ENCODE measurements at regions not wholly inside any gene's neighbourhood (a gene's known extent, or its start where the extent isn't known, plus 50 kb on each side); places are given as distances from the start of the nearest gene placed in this dataset.
A peak's percentile ranks its signal among the peaks of the same experiment; 100 is the strongest.

- in situ Hi-C loops (cut with MboI; ENCODE audit: low sequenced_read_pairs, unreplicated experiment) = no loop called here
- no peak for TF ChIP-seq CTCF (IDR thresholded peaks at IDR 0.05; ENCODE audit: borderline replicate concordance, control extremely low read depth, extremely low read depth, insufficient read depth, missing control alignments)
- DNase-seq (ENCODE audit: low spot score) = peak; percentile 85
Observed at GRCh38 chr2:74079522-74080341, 68.0 kb downstream of the BOLA3 start.

DNA sequence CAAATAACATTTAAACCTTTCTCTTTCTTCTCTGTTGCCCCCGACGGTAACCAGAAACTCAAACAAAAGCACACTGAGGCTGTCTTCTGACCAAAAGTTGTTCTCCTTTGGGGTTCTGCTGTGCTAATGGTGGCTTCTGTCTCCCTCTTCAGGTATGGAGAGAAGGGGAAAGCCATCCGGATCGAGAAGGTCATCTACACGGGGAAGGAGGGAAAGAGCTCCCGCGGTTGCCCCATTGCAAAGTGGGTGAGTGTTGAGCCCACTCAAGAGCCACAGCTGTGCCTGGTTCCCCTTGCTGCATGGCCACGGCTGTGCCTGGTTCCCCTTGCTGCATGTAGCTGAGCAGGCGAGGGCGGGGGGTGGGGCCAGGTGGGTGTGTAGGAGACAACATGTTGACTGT is 67.4 kb downstream of the BOLA3 start:
- peak; percentile 69 for DNase-seq (ENCODE audit: low spot score)
- in situ Hi-C loops (cut with MboI; ENCODE audit: low sequenced_read_pairs, unreplicated experiment) = no loop called here
- TF ChIP-seq CTCF (IDR thresholded peaks at IDR 0.05; ENCODE audit: borderline replicate concordance, control extremely low read depth, extremely low read depth, insufficient read depth, missing control alignments) = peak; percentile 30

DNA sequence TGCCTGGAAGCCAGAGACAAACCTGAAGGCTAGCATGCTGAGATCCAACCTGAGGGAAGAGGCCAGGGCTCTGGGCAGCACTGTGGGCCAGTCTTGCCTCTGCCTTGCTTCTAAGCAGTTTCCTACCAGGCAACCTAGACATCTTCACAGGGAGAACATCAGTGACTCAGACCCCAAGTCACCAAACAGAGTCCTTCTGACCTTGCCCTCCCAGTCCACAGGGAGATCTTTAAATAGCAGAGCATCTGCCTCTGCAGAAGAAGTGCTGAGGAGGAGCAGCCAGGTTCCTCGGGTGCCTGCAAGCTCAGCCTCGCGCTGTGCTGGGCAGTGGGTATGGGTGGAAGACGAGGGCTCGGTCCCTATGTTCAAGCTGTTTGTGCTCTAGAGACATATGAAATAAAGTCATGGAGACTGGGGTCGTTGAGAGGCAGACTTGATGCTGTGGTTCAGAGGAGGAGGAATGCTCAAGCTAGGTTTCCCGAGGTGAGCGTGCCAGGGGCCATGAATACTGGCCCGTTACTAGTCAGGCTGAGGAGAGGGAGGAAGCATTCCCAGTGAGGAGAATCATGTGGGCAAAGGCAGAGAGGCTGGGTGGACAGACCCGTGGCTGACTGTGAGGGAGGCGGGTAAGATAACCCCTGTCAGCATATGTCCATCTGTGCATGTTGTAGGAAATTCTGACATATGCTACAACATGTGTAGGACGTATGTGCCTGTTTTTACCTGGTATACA is 66.5 kb downstream of the BOLA3 start:
- in situ Hi-C loops (cut with MboI; ENCODE audit: low sequenced_read_pairs, unreplicated experiment) = no loop called here
- DNase-seq (ENCODE audit: low spot score) = no peak
- TF ChIP-seq CTCF (IDR thresholded peaks at IDR 0.05; ENCODE audit: borderline replicate concordance, control extremely low read depth, extremely low read depth, insufficient read depth, missing control alignments) = no peak

GRCh38 chr2:74081763-74082110 is 66.0 kb downstream of the BOLA3 start:
- no peak for TF ChIP-seq CTCF (IDR thresholded peaks at IDR 0.05; ENCODE audit: borderline replicate concordance, control extremely low read depth, extremely low read depth, insufficient read depth, missing control alignments)
- in situ Hi-C loops (cut with MboI; ENCODE audit: low sequenced_read_pairs, unreplicated experiment) = no loop called here
- DNase-seq (ENCODE audit: low spot score) = no peak

DNA sequence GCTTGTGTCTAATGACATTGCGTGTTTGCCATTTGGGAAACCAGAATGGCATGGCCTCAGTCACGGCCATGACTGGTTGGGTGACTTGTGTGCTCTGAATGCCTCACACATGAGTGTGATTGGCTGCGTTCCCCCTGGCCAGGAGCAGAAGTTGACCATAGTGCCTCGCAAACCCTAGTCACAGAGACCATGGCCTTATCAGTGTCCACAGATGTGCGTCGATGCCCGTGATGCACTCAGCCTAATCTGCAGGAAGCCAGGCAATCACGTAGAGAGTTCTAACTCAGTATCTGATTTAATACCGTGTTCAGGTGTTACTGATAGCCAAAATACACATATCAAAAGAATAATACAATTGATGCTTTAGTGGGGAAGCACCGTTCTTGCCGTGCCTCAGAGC is 64.0 kb downstream of the BOLA3 start:
- DNase-seq (ENCODE audit: low spot score) = no peak
- in situ Hi-C loops (cut with MboI; ENCODE audit: low sequenced_read_pairs, unreplicated experiment) = no loop called here
- no peak for TF ChIP-seq CTCF (IDR thresholded peaks at IDR 0.05; ENCODE audit: borderline replicate concordance, control extremely low read depth, extremely low read depth, insufficient read depth, missing control alignments)

All from GM13976 (cell line).